ENCODE measurements at regions not wholly inside any gene's neighbourhood (a gene's known extent, or its start where the extent isn't known, plus 50 kb on each side); places are given as distances from the start of the nearest gene placed in this dataset.

GRCh38 chr20:39792334-39792733 is 830.2 kb downstream of the DHX35 start (continued):
- TF ChIP-seq TAF7 (optimal IDR thresholded peaks at IDR 0.05; ENCODE audit: borderline replicate concordance, low read depth, low read length) (no peak), SRF (IDR thresholded peaks at IDR 0.05; ENCODE audit: low read depth, low read length) (no peak), CEBPB (IDR thresholded peaks at IDR 0.05; ENCODE audit: low read depth, low read length) (no peak)
